ENCODE measurements at regions not wholly inside any gene's neighbourhood (a gene's known extent, or its start where the extent isn't known, plus 50 kb on each side); places are given as distances from the start of the nearest gene placed in this dataset.
"Not testable (repeated sequence)": the region's sequence is repeated elsewhere in the genome, so short reads cannot be mapped to it uniquely, and the experiment has no call there.

DNA sequence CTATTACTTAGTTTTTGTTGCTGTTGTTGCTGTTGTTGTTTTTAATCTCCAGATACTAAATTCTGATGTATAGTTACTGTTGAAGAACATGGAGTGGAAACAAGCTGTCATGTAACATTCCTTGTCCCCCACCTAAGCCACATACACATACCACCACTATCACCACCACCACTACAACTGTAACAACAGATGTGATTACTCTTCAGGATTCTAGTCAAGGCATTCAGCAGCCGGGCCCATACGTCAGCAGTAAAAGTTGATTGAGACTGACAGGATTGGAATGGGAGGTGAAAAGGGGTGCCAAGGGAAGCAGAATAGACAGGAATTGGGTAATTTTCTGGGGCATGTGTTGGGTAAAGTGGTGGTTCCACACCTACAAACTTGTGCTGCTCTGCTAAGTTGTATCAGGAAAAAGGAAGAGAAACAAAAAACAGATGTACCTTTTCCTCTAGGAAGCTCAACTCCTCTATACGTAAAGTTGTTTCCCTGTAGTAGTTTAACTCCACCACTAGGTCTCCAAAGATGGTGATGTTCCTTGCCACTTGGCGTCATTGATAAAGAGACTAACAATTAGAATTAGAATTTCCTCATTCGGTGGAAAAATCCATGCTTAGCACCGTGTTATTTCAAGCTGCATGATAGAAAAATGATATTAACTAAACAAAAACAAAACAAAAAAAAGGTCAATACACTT, 138.6 kb downstream of the ARRDC3 start:
- DNase-seq (ENCODE audit: low read depth in 4 of 4, low spot score in 3 of 4) = no peak

DNA sequence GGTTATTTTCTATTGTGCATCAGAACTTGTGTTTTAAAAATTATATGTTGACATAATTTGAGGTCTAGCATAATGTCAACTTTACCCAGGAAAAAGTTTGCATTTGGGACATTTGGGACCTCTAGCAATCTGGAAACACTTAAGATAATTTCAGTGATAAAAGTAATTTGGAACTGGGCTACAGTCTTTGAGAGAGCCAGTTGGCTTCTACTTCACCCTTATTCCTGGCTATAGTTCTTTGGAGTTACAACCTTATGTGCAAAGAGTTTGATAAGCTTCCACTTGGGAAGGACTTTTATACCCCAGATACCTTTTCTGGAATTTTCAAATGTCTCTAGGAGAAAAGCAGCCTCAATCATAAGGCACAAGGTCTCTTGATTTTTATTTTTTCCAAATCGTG, 139.3 kb downstream of the ARRDC3 start:
- no peak for DNase-seq (ENCODE audit: low read depth in 4 of 4, low spot score in 3 of 4)

DNA sequence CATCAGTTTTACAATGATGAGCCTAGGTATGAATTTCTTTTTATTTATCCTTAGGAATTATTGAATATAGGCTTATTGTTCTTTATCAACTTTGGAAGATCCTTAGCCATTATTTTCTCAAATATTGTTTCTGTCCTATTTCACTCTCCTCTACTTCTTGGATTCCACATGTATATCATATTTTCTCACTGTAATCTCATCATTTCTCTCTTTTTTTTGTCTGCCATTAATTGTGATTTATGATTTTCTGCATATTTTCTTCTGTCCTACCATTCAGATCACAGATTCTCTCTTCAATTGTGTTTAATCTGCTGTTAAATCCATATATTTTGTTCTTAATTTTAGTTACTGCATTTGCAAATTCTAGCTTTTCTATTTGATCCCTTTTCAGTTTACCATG, 139.8 kb downstream of the ARRDC3 start:
- DNase-seq (ENCODE audit: low read depth in 4 of 4, low spot score in 3 of 4) = no peak

DNA sequence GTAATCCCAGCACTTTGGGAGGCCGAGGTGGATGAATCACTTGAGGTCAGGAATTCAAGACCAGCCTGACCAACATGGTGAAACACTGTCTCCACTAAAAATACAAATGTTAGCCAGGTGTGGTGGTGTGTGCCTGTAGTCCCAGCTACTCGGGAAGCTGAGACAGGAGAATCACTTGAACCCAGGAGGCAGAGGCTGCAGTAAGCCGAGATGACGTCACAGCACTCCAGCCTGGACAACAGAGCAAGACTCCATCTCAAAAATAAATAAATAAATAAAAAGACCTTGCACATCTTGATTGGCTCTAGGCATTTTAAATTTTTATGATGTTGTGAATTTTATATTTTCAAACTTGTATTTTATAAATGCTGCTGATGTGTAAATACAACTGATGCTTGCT, 141.7 kb downstream of the ARRDC3 start:
- not testable (repeated sequence) for DNase-seq (ENCODE audit: low read depth in 4 of 4, low spot score in 3 of 4)

DNA sequence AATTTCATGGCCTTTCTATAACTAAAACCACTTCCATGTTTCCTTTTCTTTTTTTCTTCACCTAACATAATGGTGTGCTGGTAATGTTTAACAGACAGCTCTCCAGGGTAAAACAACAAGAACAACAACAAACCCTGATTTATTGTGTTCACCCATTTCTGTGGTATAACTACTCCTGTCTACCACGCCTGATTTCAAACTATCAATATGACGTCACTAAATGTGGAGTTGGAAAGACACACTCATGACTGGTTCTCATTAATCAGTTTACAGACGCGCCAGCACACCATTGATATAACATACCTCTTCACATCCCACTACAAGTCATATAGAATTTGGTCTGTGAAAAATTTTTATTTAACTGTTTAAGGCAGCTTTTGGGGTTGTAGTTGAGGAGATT, 142.9 kb downstream of the ARRDC3 start:
- no peak for DNase-seq (ENCODE audit: low read depth in 4 of 4, low spot score in 3 of 4)

DNA sequence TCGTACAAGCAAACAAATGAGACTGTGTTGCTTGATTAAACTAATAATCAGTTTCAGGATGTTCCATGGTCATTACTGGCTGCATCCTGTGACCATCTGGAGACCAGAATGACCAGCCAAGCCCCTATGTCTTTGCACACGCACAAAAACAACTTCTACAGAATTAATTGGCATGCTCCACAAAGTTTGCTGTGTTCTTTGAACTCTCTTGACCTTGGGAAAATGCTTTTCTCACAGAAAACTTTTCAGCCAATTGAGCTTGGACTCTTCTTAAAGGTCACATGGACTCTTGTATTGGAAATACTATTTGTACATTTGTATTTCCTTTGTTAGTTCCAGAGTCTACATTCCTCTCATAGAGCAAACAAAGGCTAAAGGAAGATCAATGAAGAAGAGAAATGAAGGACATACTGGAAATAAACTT, 147.8 kb downstream of the ARRDC3 start:
- DNase-seq (ENCODE audit: low read depth in 4 of 4, low spot score in 3 of 4) = no peak

DNA sequence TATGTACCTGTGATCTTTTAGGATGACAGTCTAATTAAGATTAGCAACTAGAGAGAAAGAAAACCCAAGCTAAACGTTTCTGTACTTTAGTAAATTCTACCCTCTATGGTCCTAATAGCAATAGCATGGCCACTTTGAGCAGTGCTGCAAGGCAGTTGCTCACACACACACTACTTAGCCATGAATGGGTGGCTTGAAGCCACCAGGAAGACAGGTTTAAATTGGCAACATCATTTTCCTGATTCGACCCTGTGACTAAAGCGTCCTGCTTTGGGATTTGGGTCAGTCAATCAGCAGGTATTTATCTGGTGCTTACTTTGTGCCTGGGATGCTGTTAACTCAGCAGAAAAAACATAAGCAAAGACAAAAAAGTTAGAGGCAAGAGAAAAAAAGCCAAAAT, 150.6 kb downstream of the ARRDC3 start:
- no peak for DNase-seq (ENCODE audit: low read depth in 4 of 4, low spot score in 3 of 4)

DNA sequence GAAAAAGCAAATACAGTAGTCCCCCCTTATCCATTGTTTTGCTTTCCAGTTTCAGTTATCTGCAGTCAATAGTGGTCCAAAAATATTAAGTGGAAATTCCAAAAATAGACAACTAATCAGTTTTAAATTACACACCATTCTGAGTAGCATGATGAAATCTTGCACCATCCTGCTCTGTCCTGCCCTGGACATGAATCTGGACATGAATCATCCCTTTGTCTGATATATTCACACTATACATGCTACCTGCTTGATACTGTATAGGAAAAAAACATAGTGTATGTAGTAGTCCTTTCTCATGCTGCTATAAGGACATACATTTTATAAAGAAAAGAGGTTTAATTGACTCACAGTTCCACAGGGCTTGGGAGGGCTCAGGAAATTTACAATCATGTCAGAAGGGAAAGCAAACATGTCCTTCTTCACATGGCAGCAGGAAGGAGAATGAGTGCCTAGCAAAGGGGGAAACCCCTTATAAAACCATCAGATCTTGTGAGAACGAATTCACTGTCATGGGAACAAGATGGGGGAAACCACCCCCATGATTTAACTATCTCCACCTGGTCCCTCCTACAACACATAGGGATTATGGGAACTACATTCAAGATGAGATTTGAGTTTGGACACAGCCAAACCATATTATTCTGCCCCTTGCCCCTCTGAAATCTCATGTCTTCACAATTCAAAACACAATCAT, 153.9 kb downstream of the ARRDC3 start:
- no peak for DNase-seq (ENCODE audit: low read depth in 4 of 4, low spot score in 3 of 4)

DNA sequence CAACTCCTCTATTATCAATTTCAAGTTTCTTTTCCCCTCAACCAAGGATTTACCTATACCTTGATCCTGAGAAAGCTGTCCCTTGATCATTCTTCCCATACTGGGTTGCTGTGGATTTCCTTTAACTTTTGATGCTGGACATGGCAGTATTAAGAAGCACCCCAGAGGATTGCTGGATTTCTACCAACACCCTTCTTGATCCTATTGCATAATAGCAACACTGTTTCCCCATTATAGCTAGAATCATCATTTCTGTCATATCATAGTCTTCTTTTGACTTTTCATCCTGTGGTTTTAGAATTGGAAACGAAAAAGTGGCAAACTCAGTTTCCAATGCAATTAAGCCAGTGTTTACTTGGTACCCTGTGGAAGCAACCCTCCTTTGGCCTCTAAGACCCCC, 154.9 kb downstream of the ARRDC3 start:
- DNase-seq (ENCODE audit: low read depth in 4 of 4, low spot score in 3 of 4) = no peak

DNA sequence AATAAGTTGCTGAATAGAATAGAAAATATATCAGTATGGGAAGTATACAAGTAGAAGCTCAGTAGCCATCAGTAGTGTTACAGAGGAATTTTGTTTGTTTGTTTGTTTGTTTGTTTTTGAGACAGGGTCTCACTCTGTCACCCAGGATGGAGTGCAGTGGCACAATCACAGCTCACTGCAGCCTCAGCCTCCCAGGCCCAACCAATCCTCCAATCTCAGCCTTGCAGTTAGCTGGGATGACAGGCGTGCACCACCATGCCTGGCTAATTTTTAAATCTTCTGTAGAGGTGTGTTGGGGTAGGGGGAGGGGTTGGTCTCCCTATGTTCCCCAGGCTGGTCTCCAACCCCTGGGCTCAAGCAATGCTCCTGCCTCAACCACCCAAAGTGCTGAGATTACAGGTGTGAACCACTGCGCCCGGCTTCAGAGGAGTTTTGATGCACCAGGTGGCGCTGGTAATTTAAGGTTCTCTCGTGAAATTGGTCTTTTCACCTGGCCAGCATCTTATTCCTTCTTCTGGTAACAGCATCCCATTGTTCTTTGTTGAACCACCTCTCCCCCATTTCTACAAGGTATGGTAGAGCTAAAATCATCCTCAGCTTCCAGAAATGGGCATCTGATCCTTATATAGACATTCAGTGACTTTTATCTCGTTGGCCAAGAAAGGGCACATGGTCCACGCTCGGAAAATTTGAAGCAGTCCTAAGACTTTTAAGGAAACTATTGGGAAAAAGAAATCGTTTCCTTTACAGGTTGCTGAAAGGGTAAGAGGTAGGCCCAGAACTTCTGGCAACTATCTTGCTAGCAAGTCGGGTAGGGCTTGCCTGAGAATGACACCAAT, 157.1 kb downstream of the ARRDC3 start:
- DNase-seq (ENCODE audit: low read depth in 4 of 4, low spot score in 3 of 4) = no peak

DNA sequence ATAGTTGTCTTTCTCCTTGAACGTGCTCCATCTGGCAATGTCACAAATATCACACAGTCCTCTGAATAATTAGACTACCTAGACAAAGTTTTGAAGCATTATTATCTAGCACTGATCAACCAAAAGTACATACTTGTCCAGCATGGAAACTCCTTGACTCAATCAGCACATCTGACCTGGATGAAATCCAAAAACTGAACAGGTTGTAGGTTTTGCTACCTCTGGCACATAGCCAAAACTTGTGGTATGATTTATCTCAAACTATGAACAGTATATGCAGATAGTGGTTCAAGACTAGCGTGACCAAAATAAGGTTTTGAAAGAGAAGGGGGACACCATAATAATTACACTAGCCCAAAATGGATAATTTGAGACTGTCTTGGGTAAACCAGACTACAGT, 158.1 kb downstream of the ARRDC3 start:
- no peak for DNase-seq (ENCODE audit: low read depth in 4 of 4, low spot score in 3 of 4)

DNA sequence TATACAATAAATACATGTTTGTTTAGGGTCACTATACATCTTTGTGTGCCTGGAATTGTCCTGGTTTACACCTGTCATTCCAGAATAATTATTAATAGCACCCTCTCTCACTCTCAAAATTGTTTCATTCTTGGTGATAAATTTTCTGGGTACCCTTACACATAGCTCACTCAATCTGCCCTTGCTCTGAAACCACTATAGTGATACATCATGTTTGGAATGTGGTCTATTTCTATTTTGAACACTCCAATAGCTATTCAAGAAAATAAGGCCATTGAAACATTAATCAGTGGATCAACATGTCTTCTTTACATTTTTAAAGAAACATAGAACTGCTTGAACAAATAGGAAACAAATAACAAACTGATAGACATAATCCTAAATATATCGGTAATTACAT, 158.7 kb downstream of the ARRDC3 start:
- DNase-seq (ENCODE audit: low read depth in 4 of 4, low spot score in 3 of 4) = no peak

DNA sequence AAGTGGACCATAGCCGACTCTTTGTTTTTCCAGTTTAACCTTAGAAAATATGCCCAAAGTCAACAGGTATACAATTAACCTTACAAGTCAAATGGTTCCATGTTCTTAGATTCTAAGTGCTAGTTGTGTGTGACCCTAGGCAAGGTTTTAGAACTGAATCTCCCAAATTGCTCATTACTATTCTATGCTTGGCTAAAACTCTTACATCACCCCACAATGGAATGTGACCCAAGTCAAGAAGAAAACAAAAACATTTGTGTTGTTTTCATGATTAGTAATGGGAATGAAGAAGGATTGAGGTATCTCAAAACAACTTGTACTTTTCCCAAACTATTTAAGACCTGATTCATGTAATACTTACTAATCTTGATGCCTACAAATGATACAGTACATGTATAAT, 159.2 kb downstream of the ARRDC3 start:
- DNase-seq (ENCODE audit: low read depth in 4 of 4, low spot score in 3 of 4) = no peak

DNA sequence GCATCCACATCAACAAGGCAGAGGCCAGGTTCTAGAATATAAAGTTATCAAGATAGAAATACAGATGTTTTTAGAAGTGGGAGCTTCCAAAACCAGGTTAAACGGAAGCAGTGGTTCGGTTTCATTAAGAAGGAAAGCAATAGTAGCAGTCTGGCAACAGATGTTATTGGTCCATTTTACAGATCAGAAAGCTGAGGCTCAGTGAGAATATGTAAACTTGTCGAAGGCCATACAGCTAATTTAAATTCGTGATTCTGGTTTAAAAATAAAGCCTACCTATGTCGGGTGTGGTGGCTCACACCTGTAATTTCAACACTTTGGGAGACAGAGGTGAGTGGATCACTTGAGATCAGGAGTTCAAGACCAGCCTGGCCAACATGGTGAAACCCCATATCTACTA, 160.6 kb downstream of the ARRDC3 start:
- DNase-seq (ENCODE audit: low read depth in 4 of 4, low spot score in 3 of 4) = no peak

DNA sequence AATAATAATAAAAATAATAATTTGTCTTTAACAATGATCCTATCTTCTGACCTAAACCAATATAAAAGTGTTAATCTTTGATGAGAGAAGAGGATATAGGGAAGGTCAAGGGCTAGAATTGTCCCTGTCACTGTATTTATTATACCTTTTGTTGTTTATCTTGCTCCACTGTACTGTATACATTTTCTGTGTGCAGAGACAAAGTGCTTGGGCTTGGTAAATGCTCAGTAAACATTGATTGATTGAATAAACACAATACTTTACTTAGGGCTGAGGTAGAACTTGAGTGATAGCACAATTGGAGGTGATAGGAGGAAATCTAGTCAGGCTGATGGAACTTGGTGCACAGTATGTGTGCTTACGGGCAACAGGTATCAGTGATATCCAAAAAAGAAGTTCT, 161.2 kb downstream of the ARRDC3 start:
- DNase-seq (ENCODE audit: low read depth in 4 of 4, low spot score in 3 of 4) = no peak

DNA sequence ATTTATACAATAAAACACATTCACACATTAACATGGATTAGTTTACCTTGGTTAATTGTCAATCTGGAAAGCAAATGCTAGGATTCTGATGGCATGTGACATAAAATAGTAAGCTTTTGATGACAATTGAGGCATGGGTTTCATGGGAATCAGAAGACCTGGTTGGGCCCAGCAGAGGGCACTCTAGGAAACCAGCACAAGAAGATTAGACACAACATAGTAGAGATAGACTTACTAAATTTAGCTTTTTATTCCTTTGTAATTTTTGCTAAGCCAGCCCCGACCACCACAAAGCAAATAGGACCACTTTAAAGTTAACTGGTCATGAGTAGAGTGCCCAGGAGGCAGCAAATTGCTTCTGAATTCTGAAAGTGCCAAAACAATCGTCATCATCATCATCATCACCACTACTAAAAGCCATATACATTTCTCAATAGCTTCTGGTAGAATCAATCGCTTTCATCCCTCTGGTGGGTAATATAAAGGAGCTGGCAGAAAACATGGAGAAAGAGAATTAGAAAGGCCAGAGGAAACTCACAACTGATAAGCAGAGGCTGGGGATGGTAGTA, 163.2 kb downstream of the ARRDC3 start:
- DNase-seq (ENCODE audit: low read depth in 4 of 4, low spot score in 3 of 4) = no peak

DNA sequence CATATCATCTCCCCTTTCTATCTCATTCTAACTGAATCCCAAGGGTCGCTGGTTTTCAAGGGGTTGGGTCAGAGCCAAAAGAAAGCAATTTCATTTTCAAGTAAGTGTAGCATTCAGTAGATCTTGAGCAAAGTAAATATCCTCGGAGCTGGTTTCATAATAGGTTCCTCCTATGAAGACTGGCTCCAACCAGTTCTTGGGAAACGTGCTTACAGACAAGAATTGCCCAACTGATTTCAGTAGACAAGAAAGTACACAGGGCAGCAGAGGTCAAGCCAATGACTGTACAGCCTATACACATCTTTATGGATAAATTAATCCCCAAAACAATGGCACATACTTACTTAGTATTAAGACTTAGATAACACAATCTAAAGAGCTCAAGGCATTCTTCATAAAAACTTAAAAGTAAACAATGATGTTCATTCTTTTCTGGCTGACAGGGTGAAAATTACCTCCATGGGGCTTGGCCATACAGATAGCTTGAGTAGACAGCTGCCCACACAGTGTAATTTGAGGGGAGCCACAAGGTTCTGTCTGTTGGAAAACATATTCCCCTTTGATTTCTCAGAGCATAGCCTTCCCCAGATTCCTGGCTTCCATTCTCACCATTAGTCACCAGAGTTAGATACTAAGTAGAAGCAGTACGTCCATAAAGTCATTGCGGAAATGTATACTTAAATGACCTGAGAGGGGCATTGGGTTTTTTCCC, 163.9 kb downstream of the ARRDC3 start:
- DNase-seq (ENCODE audit: low read depth in 4 of 4, low spot score in 3 of 4) = no peak

DNA sequence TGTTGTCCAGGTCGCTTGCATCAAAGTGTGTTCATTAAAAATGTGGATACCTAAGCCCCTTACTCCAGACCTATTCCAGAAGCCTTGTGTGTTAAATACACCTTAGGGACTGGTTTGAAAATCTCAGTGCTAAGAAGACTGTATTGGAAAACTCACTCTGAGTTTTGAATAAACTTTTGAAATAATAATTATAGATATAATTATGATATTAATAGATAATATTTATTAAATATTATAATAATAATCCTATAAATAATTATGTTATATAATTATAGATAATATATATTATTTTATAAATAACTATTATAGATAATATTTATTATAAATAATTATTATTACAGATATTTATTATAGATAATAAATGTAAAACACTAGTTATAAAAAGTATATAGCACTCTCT, 165.3 kb downstream of the ARRDC3 start:
- no peak for DNase-seq (ENCODE audit: low read depth in 4 of 4, low spot score in 3 of 4)

DNA sequence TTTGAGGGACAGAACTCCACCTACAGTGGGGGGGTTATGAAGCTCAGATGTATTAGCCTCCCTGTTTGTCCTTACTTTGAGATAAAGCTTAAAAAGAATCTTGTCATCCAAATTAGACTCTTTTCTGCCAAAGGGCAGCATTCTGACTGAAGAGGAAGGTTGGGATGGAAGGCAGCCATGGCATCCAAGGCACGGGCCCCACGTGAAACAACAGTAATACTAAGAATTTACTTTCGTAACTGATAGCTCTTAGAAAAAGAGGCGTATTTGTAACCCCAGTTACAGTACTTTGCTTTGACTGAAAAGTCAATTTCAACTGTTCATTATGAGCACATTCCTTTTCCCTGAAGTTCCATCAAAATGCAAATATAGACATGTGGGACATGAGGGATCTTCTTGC, 168.5 kb downstream of the ARRDC3 start:
- DNase-seq (ENCODE audit: low read depth in 4 of 4, low spot score in 3 of 4) = no peak
